ENCODE measurements at regions not wholly inside any gene's neighbourhood (a gene's known extent, or its start where the extent isn't known, plus 50 kb on each side); places are given as distances from the start of the nearest gene placed in this dataset.

GRCh38 chr15:62415498-62415897 lies 250.4 kb upstream of the C2CD4B start:
- TF ChIP-seq POLR2A (IDR thresholded peaks at IDR 0.05; ENCODE audit: low read depth, low read length) (no peak), TAF1 (IDR thresholded peaks at IDR 0.05; ENCODE audit: low read depth, low read length) (no peak), POLR2AphosphoS5 (IDR thresholded peaks at IDR 0.05; ENCODE audit: low read depth, low read length) (no peak), POU2F2 (IDR thresholded peaks at IDR 0.05; ENCODE audit: low read depth, low read length) (no peak), SPI1 (IDR thresholded peaks at IDR 0.05; ENCODE audit: low read depth, low read length) (no peak), PAX5 (IDR thresholded peaks at IDR 0.05; ENCODE audit: insufficient read depth, low read length, severe bottlenecking) (no peak)
